Type B pancreatic cell (in vitro differentiated cells): ENCODE measurements at regions not wholly inside any gene's neighbourhood (a gene's known extent, or its start where the extent isn't known, plus 50 kb on each side); places are given as distances from the start of the nearest gene placed in this dataset.

Source experiments
- DNase-seq: peaks from one replicate; pipeline ENCODE4 v3.0.0; 2021; ENCODE audit warnings: mixed read lengths; ENCODE audit not compliant: unreplicated experiment; ENCODE audit errors: extremely low spot score
- H3K27ac Mint-ChIP-seq: 2 replicates; pipeline ENCODE4 v1.8.0; 2021; ENCODE audit warnings: mild to moderate bottlenecking, mixed read lengths
- H3K27me3 Mint-ChIP-seq: 2 replicates; pipeline ENCODE4 v1.8.0; 2021; ENCODE audit warnings: mixed read lengths
- H3K36me3 Mint-ChIP-seq: 2 replicates; pipeline ENCODE4 v1.8.0; 2021; ENCODE audit warnings: mixed read lengths
- H3K4me1 Mint-ChIP-seq: one replicate; pipeline ENCODE4 v1.8.0; 2021; ENCODE audit warnings: mixed read lengths; ENCODE audit not compliant: unreplicated experiment
- H3K4me3 Mint-ChIP-seq: 2 replicates; pipeline ENCODE4 v1.8.0; 2021; ENCODE audit warnings: mild to moderate bottlenecking, mixed read lengths
- H3K9me3 Mint-ChIP-seq: 2 replicates; pipeline ENCODE4 v1.8.0; 2021; ENCODE audit warnings: mixed read lengths
- TF ChIP-seq, protein P1 (sequence below): fragments of 200-600 bp; sonication (generic); conservative IDR thresholded peaks from 2 replicates; pipeline ENCODE4 v1.5.0; 2021; ENCODE audit warnings: antibody characterized with exemption, mild to moderate bottlenecking

DNA sequence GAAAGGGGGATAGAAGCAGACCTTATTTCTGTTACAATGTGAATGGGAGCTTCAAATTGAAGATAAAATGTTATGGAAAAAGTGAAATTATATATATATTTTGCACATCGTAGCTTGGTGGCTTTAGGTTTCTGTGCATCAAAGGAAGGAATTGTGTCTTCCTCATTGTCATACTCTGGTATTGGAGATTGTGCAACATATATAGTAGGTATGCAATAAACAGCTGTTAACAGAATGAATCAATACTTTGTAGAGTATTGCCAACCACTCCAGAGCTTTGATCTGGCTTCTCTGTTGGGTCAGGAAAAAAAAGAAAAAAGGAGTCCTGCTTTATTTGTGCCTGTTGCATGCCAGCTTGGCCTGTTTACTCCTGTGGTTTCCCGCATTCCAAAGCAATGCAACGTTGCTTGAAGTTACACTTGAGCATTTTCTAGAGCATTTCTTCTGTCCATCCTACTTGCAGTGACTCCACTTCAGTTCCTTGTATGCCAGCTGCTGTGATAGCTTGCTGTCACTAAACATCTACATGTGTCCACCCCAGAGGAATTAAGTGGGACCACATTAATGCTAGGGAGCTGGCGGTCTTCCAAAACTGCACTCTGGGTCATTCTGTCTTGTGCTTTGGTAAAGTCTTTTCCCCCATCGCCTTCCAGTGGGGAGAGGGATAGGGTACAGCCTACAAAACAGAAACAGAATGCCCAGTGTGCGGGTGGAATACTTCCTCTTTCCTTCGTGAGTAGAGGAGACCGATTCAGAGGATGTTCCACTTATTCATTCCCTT, 62.0 kb upstream of the MEF2C start:
- TF ChIP-seq, protein P1, sequence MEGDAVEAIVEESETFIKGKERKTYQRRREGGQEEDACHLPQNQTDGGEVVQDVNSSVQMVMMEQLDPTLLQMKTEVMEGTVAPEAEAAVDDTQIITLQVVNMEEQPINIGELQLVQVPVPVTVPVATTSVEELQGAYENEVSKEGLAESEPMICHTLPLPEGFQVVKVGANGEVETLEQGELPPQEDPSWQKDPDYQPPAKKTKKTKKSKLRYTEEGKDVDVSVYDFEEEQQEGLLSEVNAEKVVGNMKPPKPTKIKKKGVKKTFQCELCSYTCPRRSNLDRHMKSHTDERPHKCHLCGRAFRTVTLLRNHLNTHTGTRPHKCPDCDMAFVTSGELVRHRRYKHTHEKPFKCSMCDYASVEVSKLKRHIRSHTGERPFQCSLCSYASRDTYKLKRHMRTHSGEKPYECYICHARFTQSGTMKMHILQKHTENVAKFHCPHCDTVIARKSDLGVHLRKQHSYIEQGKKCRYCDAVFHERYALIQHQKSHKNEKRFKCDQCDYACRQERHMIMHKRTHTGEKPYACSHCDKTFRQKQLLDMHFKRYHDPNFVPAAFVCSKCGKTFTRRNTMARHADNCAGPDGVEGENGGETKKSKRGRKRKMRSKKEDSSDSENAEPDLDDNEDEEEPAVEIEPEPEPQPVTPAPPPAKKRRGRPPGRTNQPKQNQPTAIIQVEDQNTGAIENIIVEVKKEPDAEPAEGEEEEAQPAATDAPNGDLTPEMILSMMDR, result no peak
- no peaks in the 10 kb centered on the region for H3K36me3 Mint-ChIP-seq
- H3K4me3 Mint-ChIP-seq, result no peak overlapping the region
- peaks cover 38% of the 10 kb centered on the region for H3K27me3 Mint-ChIP-seq
- H3K4me1 Mint-ChIP-seq, result no peaks in the 10 kb centered on the region
- no peaks in the 10 kb centered on the region for H3K9me3 Mint-ChIP-seq
- no peak overlapping the region for H3K27ac Mint-ChIP-seq
- no peak for DNase-seq

DNA sequence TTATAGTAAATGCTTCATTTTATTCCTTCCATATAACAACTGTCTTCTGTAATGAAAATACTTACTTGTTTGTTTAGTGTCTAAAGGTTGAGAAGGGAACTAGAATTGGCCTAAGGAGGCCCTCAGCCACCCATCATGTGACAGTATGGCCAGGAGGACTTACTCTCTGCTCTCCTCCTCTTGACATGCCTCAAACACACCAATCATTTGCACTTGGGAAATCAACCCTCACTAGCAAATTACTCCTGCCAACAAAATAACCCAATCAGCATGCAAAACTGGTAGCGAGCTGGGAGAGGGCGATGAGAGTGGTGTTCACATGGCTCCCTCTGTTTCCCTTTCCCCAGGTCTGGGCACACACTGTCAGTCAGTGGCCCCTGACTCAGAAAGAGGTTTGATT, 58.6 kb upstream of the MEF2C start:
- Mint-ChIP-seq H3K36me3 (no peaks in the 10 kb centered on the region), H3K27me3 (peaks cover 24% of the 10 kb centered on the region), H3K9me3 (no peaks in the 10 kb centered on the region), H3K4me1 (no peaks in the 10 kb centered on the region), H3K27ac (no peak overlapping the region), H3K4me3 (no peak overlapping the region)
- TF ChIP-seq, protein P1, result no peak
- DNase-seq, result no peak

DNA sequence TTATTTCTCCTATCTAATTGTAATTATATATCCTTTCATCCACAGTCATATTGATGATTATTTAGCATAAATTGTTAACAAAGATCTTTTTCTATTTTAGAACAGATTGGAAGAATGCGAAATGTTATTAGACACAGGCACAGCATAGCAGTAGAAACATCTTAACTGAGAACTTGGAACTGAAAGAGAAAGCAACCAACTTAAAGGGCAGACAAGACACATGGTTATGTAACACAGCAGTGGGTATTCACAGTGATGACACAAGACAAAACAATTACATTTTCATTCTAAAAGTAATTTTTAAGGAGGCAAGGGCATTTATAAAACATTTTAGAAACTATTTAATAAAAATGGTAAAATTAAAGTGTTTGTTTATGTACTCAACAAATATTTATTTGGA, 57.7 kb upstream of the MEF2C start:
- no peaks in the 10 kb centered on the region for H3K36me3 Mint-ChIP-seq
- TF ChIP-seq, protein P1, result no peak
- H3K9me3 Mint-ChIP-seq, result no peaks in the 10 kb centered on the region
- H3K4me3 Mint-ChIP-seq, result no peak overlapping the region
- no peak overlapping the region for H3K27ac Mint-ChIP-seq
- H3K27me3 Mint-ChIP-seq, result peaks cover 20% of the 10 kb centered on the region
- no peak for DNase-seq
- H3K4me1 Mint-ChIP-seq, result no peaks in the 10 kb centered on the region

DNA sequence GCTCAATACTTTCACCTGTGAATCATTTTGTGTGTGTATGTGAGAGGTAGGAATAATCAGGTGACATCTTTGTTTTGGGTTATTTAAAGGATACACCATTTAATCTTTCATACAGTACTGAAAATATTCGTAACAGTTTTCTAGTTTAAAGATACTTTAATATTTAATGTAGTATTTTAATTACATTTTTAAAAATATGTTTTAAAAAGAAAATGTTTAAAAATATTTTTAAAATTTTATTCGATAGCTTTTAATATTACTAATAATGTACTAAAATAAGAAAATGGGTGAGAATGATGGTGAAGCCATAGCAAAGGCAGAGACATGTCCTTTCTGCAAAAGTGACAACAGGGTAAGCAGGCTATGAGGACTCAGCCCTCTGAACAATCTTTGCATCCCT, 56.3 kb upstream of the MEF2C start:
- TF ChIP-seq, protein P1, result no peak
- Mint-ChIP-seq H3K27ac (no peak overlapping the region), H3K9me3 (no peaks in the 10 kb centered on the region), H3K36me3 (no peaks in the 10 kb centered on the region), H3K27me3 (peaks cover 10% of the 10 kb centered on the region), H3K4me3 (no peak overlapping the region), H3K4me1 (no peaks in the 10 kb centered on the region)
- no peak for DNase-seq

DNA sequence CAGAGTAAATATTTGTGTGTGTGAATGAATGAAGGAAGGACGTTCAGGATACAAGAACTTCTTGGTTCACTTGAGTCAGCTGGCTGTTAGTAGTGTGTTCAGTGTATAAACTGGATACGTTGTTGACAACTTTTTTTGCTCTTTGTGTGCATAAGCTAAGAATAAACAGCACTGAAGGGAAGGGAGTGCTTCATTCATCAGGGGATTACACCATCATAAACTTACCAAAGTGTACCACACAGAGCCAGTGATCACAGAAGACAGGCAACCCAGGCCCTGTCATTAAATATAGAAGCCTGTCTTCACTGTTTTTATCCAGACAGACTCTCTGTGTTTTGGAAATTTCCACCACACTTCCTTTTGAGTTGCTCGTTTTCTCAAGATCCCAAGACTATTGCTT, 55.5 kb upstream of the MEF2C start:
- Mint-ChIP-seq H3K4me1 (no peaks in the 10 kb centered on the region), H3K36me3 (no peaks in the 10 kb centered on the region), H3K27ac (no peak overlapping the region), H3K9me3 (no peaks in the 10 kb centered on the region), H3K27me3 (peaks cover 6% of the 10 kb centered on the region), H3K4me3 (no peak overlapping the region)
- DNase-seq, result no peak
- TF ChIP-seq, protein P1, result no peak
